ENCODE measurements at regions not wholly inside any gene's neighbourhood (a gene's known extent, or its start where the extent isn't known, plus 50 kb on each side); places are given as distances from the start of the nearest gene placed in this dataset.

DNA sequence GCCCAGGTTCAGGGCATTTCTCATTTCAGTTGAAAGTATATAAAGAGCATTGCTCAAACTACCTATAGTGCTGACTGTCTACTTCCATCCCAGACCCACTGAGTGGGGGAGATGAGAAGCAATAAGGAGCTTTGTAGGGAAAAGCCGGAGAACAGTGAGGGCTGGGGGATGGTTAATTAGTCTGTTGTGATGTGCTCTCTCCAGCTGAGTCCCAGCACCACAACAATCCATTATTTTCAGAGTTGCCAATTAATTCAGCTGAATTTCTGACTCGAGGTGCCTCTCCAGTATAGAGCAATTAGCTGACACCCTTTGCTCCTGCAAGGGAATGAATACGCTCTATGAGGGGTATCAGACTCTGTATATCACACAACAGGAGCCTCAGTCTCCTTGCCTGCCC lies 1118.6 kb downstream of the SORCS3 start:
- Histone ChIP-seq H3K9me3 (replicated peaks in 1 of 3) (no peaks in the 10 kb centered on the region), H3K4me3 (no peak overlapping the region), H3K27ac (no peak overlapping the region), H3K4me1 (replicated peaks in 1 of 2) (no peaks in the 10 kb centered on the region), H3K27me3 (no peaks in the 10 kb centered on the region), H3K36me3 (replicated peaks in 1 of 2) (no peaks in the 10 kb centered on the region)
- 42 to 53% (median 45%) methylated on average over 3 of the region's 3 CpGs for WGBS, 4 donors
- no peak for TF ChIP-seq POLR2A (IDR thresholded peaks at IDR 0.05)
- TF ChIP-seq, protein P1, sequence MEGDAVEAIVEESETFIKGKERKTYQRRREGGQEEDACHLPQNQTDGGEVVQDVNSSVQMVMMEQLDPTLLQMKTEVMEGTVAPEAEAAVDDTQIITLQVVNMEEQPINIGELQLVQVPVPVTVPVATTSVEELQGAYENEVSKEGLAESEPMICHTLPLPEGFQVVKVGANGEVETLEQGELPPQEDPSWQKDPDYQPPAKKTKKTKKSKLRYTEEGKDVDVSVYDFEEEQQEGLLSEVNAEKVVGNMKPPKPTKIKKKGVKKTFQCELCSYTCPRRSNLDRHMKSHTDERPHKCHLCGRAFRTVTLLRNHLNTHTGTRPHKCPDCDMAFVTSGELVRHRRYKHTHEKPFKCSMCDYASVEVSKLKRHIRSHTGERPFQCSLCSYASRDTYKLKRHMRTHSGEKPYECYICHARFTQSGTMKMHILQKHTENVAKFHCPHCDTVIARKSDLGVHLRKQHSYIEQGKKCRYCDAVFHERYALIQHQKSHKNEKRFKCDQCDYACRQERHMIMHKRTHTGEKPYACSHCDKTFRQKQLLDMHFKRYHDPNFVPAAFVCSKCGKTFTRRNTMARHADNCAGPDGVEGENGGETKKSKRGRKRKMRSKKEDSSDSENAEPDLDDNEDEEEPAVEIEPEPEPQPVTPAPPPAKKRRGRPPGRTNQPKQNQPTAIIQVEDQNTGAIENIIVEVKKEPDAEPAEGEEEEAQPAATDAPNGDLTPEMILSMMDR (IDR thresholded peaks at IDR 0.05), result no peak
- DNase-seq, result no peak
- intact Hi-C loops (cut with DNase I), result no loop called here

DNA sequence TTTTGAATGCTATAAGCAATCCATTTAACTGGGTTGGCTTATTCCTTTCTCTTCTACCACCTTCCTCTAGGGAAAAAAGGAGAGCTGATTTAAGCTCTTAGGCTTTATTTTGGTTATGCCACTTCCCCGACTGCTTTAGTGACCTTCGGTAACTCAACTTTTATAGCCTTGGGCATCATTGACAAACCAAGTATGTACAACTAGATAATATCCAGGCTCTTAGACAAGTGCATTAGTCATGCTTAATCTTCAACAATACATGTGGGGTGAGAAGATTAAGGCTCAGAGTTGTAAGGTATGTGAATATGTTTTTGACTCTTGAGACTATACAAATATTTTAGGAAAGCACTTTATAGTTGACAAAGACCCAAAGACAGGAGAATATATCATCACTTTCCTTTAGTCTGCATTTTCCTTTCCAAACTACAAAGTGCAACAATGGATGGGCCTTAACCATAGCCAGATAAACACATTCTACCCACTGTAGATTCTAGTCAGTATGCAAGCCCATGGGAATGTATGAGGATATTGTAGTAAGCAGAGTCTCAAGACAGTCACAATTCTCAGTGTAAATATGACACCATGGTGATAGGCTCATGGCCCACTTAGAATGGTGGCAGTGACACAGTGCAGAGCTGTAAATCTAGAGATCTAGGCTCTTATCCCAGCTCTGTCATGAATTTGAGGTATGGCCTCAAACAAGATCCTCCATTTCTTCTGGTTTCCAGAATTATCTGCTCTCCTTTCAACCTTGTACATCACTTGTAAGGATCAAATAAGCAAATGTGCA lies 1117.3 kb downstream of the SORCS3 start:
- intact Hi-C loops (cut with DNase I), result no loop called here
- no peaks in the 10 kb centered on the region for H3K9me3 ChIP-seq (replicated peaks in 1 of 3)
- WGBS, 4 donors, result 65 to 84% (median 71%) methylated on average over 2 of the region's 2 CpGs

GRCh38 chr10:105757302-105757701 lies 1116.2 kb downstream of the SORCS3 start:
- H3K27me3 ChIP-seq, result no peaks in the 10 kb centered on the region
- no peaks in the 10 kb centered on the region for H3K4me1 ChIP-seq (replicated peaks in 1 of 2)
- no peak for DNase-seq
- H3K27ac ChIP-seq, result no peak overlapping the region
- no peak overlapping the region for H3K4me3 ChIP-seq
- no peak for TF ChIP-seq POLR2A (IDR thresholded peaks at IDR 0.05)
- TF ChIP-seq, protein P1 (IDR thresholded peaks at IDR 0.05), result no peak
- no peaks in the 10 kb centered on the region for H3K36me3 ChIP-seq (replicated peaks in 1 of 2)
- intact Hi-C loops (cut with DNase I), result no loop called here
- WGBS, 4 donors, result 62 to 69% (median 67%) methylated on average over 4 of the region's 4 CpGs
- H3K9me3 ChIP-seq (replicated peaks in 1 of 3), result no peaks in the 10 kb centered on the region

More for the DNA sequence above, 1117.3 kb downstream of the SORCS3 start:
- Histone ChIP-seq H3K27ac (no peak overlapping the region), H3K27me3 (no peaks in the 10 kb centered on the region), H3K4me3 (no peak overlapping the region), H3K36me3 (replicated peaks in 1 of 2) (no peaks in the 10 kb centered on the region), H3K4me1 (replicated peaks in 1 of 2) (no peaks in the 10 kb centered on the region)
- no peak for DNase-seq
- no peak for TF ChIP-seq POLR2A (IDR thresholded peaks at IDR 0.05)
- TF ChIP-seq, protein P1 (IDR thresholded peaks at IDR 0.05), result no peak

- Histone ChIP-seq H3K36me3 (replicated peaks in 1 of 2) (no peaks in the 10 kb centered on the region), H3K27ac (no peak overlapping the region), H3K4me3 (no peak overlapping the region), H3K9me3 (replicated peaks in 1 of 3) (no peaks in the 10 kb centered on the region), H3K27me3 (no peaks in the 10 kb centered on the region), H3K4me1 (replicated peaks in 1 of 2) (no peaks in the 10 kb centered on the region)
- no peak for DNase-seq
- no peak for TF ChIP-seq POLR2A (IDR thresholded peaks at IDR 0.05)
- TF ChIP-seq, protein P1 (IDR thresholded peaks at IDR 0.05), result no peak
- WGBS, 4 donors, result 52 to 57% (median 53%) methylated on average over 3 of the region's 3 CpGs
- intact Hi-C loops (cut with DNase I), result no loop called here
Measured at GRCh38 chr10:105756386-105756785, 1115.3 kb downstream of the SORCS3 start.

Measured in adrenal gland (tissue), 9 donors.